ENCODE measurements at regions not wholly inside any gene's neighbourhood (a gene's known extent, or its start where the extent isn't known, plus 50 kb on each side); places are given as distances from the start of the nearest gene placed in this dataset.
"Not testable (repeated sequence)": the region's sequence is repeated elsewhere in the genome, so short reads cannot be mapped to it uniquely, and the experiment has no call there.

DNA sequence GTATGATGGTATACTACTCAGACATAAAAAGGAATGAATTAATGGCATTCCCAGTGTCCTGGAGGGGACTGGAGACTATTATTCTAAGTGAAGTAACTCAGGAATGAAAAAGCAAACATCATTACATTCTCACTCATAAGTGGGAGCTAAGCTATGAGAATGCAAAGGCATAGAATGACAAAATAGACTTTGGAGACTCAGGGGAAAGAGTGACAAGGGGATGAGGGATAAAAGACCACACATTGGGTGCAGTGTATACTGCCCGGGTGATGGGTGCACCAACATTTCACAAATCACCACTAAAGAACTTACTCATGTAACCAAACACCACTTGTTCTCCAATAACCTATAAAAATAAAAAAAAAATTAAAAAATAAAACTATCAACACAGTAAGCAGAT, 587.3 kb upstream of the RGMB start:
- Histone ChIP-seq H3K4me2 (ENCODE audit: low read length) (no peak overlapping the region), H3K79me2 (replicated peaks; ENCODE audit: insufficient read depth, low read length) (no peaks in the 10 kb centered on the region), H3K9me3 (ENCODE audit: low read length) (no peaks in the 10 kb centered on the region), H3K27ac (ENCODE audit: low read length) (no peak overlapping the region), H3K36me3 (ENCODE audit: insufficient read depth, low read length) (no peaks in the 10 kb centered on the region), H3F3A (ENCODE audit: insufficient read depth, low read length, poor library complexity, severe bottlenecking) (no peaks in the 10 kb centered on the region), H4K20me1 (ENCODE audit: insufficient read depth) (no peaks in the 10 kb centered on the region), H3K9me2 (ENCODE audit: insufficient read depth, low read length) (no peaks in the 10 kb centered on the region), H3K27me3 (ENCODE audit: insufficient read depth, low read depth, low read length) (no peaks in the 10 kb centered on the region), H2AFZ (ENCODE audit: low read depth, low read length) (no peak overlapping the region), H3K9ac (ENCODE audit: low read length) (no peak overlapping the region), H3K4me3 (ENCODE audit: low read length) (no peak overlapping the region)
- no peak for TF ChIP-seq SMC3 (conservative IDR thresholded peaks at IDR 0.05; ENCODE audit: poor library complexity)
- no peak for TF ChIP-seq MXI1 (conservative IDR thresholded peaks at IDR 0.05; ENCODE audit: poor library complexity, severe bottlenecking)
- TF ChIP-seq RAD21 (conservative IDR thresholded peaks at IDR 0.05), result no peak
- TF ChIP-seq, protein P1, sequence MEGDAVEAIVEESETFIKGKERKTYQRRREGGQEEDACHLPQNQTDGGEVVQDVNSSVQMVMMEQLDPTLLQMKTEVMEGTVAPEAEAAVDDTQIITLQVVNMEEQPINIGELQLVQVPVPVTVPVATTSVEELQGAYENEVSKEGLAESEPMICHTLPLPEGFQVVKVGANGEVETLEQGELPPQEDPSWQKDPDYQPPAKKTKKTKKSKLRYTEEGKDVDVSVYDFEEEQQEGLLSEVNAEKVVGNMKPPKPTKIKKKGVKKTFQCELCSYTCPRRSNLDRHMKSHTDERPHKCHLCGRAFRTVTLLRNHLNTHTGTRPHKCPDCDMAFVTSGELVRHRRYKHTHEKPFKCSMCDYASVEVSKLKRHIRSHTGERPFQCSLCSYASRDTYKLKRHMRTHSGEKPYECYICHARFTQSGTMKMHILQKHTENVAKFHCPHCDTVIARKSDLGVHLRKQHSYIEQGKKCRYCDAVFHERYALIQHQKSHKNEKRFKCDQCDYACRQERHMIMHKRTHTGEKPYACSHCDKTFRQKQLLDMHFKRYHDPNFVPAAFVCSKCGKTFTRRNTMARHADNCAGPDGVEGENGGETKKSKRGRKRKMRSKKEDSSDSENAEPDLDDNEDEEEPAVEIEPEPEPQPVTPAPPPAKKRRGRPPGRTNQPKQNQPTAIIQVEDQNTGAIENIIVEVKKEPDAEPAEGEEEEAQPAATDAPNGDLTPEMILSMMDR (IDR thresholded peaks at IDR 0.05; ENCODE audit: poor library complexity, severe bottlenecking), result no peak

DNA sequence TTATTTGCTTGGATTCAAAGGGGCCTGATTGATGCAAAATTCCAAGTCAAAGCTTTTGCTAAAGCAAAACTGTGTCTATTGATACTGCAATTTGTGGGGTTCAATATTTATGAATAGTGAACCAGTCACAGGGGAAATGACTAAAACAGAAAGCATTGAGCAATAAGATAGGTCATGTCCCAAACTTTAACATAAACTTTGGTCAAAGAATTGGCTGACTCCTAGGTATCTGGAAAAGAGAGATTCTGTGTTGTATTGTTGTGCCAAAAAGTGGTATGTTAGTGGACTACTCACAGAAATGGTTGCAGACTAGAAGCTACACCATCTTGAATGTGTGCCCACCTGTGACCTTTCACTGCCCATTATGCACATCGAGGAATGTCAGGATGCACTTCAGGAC, 585.5 kb upstream of the RGMB start:
- Histone ChIP-seq H2AFZ (ENCODE audit: low read depth, low read length) (no peak overlapping the region), H3K9ac (ENCODE audit: low read length) (no peak overlapping the region), H3K36me3 (ENCODE audit: insufficient read depth, low read length) (no peaks in the 10 kb centered on the region), H3F3A (ENCODE audit: insufficient read depth, low read length, poor library complexity, severe bottlenecking) (no peaks in the 10 kb centered on the region), H3K27ac (ENCODE audit: low read length) (no peak overlapping the region), H3K4me3 (ENCODE audit: low read length) (no peak overlapping the region), H3K4me2 (ENCODE audit: low read length) (no peak overlapping the region), H3K27me3 (ENCODE audit: insufficient read depth, low read depth, low read length) (no peaks in the 10 kb centered on the region), H3K9me2 (ENCODE audit: insufficient read depth, low read length) (no peaks in the 10 kb centered on the region), H3K9me3 (ENCODE audit: low read length) (no peaks in the 10 kb centered on the region), H4K20me1 (ENCODE audit: insufficient read depth) (no peaks in the 10 kb centered on the region), H3K79me2 (replicated peaks; ENCODE audit: insufficient read depth, low read length) (no peaks in the 10 kb centered on the region)
- TF ChIP-seq SMC3 (conservative IDR thresholded peaks at IDR 0.05; ENCODE audit: poor library complexity), result no peak
- TF ChIP-seq EZH2 (IDR thresholded peaks at IDR 0.05; ENCODE audit: borderline replicate concordance, insufficient read depth, low read length, poor library complexity, severe bottlenecking), result no peak
- no peak for TF ChIP-seq REST (IDR thresholded peaks at IDR 0.05; ENCODE audit: borderline replicate concordance)
- TF ChIP-seq EP300 (conservative IDR thresholded peaks at IDR 0.05; ENCODE audit: poor library complexity, severe bottlenecking), result no peak
- TF ChIP-seq, protein P1 (IDR thresholded peaks at IDR 0.05; ENCODE audit: poor library complexity, severe bottlenecking), result no peak
- no peak for TF ChIP-seq RAD21 (conservative IDR thresholded peaks at IDR 0.05)
- no peak for TF ChIP-seq MXI1 (conservative IDR thresholded peaks at IDR 0.05; ENCODE audit: poor library complexity, severe bottlenecking)
- no peak for TF ChIP-seq TAF1 (IDR thresholded peaks at IDR 0.05; ENCODE audit: low read depth)
- no peak for TF ChIP-seq POLR2AphosphoS5 (IDR thresholded peaks at IDR 0.05)

- not testable (repeated sequence) for H2AFZ ChIP-seq (ENCODE audit: low read depth, low read length); H3K4me2 ChIP-seq (ENCODE audit: low read length); H3K9me3 ChIP-seq (ENCODE audit: low read length); H3F3A ChIP-seq (ENCODE audit: insufficient read depth, low read length, poor library complexity, severe bottlenecking); H3K4me3 ChIP-seq (ENCODE audit: low read length); H3K27me3 ChIP-seq (ENCODE audit: insufficient read depth, low read depth, low read length); H3K79me2 ChIP-seq (replicated peaks; ENCODE audit: insufficient read depth, low read length); H3K27ac ChIP-seq (ENCODE audit: low read length); H3K9me2 ChIP-seq (ENCODE audit: insufficient read depth, low read length); H3K9ac ChIP-seq (ENCODE audit: low read length); H3K36me3 ChIP-seq (ENCODE audit: insufficient read depth, low read length); H4K20me1 ChIP-seq (ENCODE audit: insufficient read depth)
Measured at GRCh38 chr5:98190344-98190743, 583.1 kb upstream of the RGMB start.
